NT2/D1 (cell line): ENCODE measurements at regions not wholly inside any gene's neighbourhood (a gene's known extent, or its start where the extent isn't known, plus 50 kb on each side); places are given as distances from the start of the nearest gene placed in this dataset.

Source experiments
- DNase-seq: peaks from one replicate; pipeline ENCODE4 v3.0.0-alpha.2; 2011; ENCODE audit warnings: low read depth, low spot score
- H3K27me3 ChIP-seq: 2 replicates; pipeline ENCODE4 v1.6.0; 2011; ENCODE audit warnings: mild to moderate bottlenecking; ENCODE audit not compliant: insufficient read length, insufficient read depth
- H3K36me3 ChIP-seq: 2 replicates; pipeline ENCODE4 v1.6.1; 2011; ENCODE audit warnings: mild to moderate bottlenecking, low read length, mixed read lengths; ENCODE audit not compliant: insufficient read depth, insufficient read length
- H3K4me1 ChIP-seq: 2 replicates; pipeline ENCODE4 v1.5.1; 2011; ENCODE audit not compliant: insufficient read depth, insufficient read length
- H3K4me3 ChIP-seq: 2 replicates; pipeline ENCODE4 v1.5.1; 2011; ENCODE audit warnings: low read depth; ENCODE audit not compliant: insufficient read length
- H3K9ac ChIP-seq: 2 replicates; pipeline ENCODE4 v1.6.0; 2011; ENCODE audit warnings: low read depth; ENCODE audit not compliant: insufficient read length
- H3K9me3 ChIP-seq: 2 replicates; pipeline ENCODE4 v1.5.1; 2011; ENCODE audit warnings: mild to moderate bottlenecking, low read length; ENCODE audit not compliant: insufficient read depth
- SUZ12 ChIP-seq: IDR thresholded peaks from 2 replicates; pipeline ENCODE4 v1.6.1; 2011; ENCODE audit not compliant: insufficient read length, insufficient read depth; ENCODE audit errors: extremely low read depth
- YY1 ChIP-seq: IDR thresholded peaks from 2 replicates; pipeline ENCODE4 v1.6.1; 2011; ENCODE audit not compliant: insufficient read length, insufficient read depth
- ZNF274 ChIP-seq: IDR thresholded peaks from 2 replicates; pipeline ENCODE4 v1.6.1; 2011; ENCODE audit warnings: mild to moderate bottlenecking, low read depth, low read length

DNA sequence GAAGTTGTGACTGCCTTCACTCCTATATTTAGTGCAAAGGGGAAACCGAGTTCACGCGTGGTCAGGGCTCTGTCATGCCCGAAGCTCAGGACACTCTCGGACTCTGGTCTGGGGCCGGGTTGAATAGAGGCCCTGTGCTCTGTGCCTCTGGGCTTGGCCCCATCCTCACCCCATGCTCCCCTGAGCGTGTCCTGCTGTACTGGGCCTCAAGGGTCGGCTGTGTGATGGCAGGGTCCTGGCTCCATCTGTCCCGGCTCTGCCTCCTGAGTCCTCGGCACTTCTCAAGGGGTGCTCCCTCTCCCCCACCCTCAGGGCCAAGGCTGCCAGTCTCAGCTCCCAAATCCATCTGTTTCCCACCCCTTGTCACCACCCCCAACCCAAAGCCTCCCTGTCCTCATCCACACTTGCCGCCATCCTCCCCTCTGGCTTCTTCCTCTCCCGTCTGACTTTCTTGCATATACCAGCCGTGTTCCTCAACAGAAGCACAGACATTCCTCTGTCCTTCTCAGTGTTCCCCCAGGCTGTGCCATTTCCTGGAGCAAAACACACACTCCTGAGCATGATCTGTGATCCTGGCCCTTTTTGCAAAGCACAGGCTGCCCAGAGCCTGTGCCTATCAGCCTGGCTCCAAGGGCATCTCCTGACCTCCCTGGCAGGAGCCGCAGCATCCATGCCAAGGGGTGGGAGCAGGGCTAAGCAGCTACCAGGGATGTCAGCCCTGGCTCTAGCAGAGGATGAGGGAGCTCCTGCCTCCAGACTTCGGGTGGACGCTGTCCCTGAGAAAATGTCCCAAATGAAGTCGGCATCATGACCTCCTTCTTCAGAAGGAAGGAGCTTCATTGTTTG is 64.2 kb upstream of the OTOS start:
- H3K4me1 ChIP-seq = peaks cover 15% of the 10 kb centered on the region
- no peak for DNase-seq
- H3K36me3 ChIP-seq = no peaks in the 10 kb centered on the region
- peaks cover 3% of the 10 kb centered on the region for H3K27me3 ChIP-seq
- H3K9ac ChIP-seq = no peak overlapping the region
- H3K4me3 ChIP-seq = no peak overlapping the region
- TF ChIP-seq YY1 (no peak), SUZ12 (no peak), ZNF274 (no peak)
- peaks cover 16% of the 10 kb centered on the region for H3K9me3 ChIP-seq

DNA sequence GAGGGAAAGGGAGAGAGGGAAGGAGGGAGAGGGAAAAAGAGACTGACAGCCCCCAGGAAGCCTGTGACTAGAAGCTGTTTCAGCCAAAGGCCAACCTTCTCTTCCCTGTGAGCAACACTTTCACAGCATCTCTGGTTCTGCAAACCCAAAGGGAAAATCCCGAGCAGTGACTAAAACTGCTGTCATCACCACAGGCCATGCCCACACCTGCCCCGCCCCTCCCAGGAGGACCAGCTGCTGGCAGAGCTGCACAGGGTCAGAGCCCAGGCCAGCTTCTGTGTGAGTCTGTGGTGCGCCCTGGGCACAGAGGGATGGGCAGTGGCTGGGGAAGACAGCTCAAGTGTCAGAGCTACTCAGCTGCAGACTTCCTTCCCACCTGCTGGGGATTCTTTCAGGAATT is 64.9 kb upstream of the OTOS start:
- H3K9ac ChIP-seq = no peak overlapping the region
- no peaks in the 10 kb centered on the region for H3K27me3 ChIP-seq
- DNase-seq = no peak
- H3K4me3 ChIP-seq = no peak overlapping the region
- H3K4me1 ChIP-seq = peaks cover 15% of the 10 kb centered on the region
- H3K36me3 ChIP-seq = no peaks in the 10 kb centered on the region
- H3K9me3 ChIP-seq = peaks cover 16% of the 10 kb centered on the region
- TF ChIP-seq SUZ12 (no peak), YY1 (no peak), ZNF274 (no peak)

DNA sequence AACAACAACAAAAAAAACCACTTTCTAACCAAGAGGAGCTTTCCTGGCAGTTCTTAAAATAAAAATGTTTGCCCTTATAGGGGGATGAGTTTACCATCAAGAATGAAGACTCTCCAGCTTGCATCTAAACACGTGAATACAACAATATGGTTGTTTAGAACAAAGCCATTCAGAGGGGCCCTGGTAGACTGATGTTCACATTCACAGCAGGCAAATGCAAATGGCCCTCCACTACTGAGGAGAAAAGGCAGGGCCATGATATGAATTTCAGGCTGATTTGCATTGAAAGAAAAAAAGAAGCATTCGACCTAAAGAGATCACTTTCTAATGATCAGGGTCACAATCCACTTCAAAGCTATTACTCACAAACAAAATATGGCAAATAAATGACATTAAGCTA is 65.3 kb upstream of the OTOS start:
- Histone ChIP-seq H3K9me3 (peaks cover 16% of the 10 kb centered on the region), H3K27me3 (no peaks in the 10 kb centered on the region), H3K4me3 (no peak overlapping the region), H3K9ac (no peak overlapping the region), H3K36me3 (no peaks in the 10 kb centered on the region), H3K4me1 (peaks cover 15% of the 10 kb centered on the region)
- TF ChIP-seq SUZ12 (no peak), ZNF274 (no peak), YY1 (no peak)
- DNase-seq = no peak

DNA sequence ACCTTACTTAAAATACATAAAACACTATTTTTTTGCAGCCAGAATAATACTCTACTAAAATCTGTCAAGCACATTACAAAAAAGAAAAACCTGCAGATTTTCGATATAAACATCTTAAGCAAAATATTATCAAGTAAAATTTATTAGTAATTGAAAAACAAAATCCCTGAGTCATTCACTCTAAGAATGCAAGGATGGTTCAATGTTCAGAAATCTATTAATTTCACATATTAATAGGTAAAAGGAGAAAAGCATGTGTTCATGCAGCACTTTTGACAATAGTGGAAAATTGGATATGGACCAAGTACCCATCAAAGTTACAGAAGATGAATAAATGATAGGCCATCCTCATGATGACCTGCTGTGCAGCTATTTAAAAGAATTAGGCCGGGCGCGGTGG is 66.2 kb upstream of the OTOS start:
- H3K9me3 ChIP-seq = peaks cover 16% of the 10 kb centered on the region
- no peaks in the 10 kb centered on the region for H3K36me3 ChIP-seq
- H3K4me1 ChIP-seq = peaks cover 15% of the 10 kb centered on the region
- no peak for DNase-seq
- no peak overlapping the region for H3K4me3 ChIP-seq
- H3K27me3 ChIP-seq = no peaks in the 10 kb centered on the region
- no peak for TF ChIP-seq ZNF274
- no peak for TF ChIP-seq SUZ12
- no peak for TF ChIP-seq YY1
- no peak overlapping the region for H3K9ac ChIP-seq

DNA sequence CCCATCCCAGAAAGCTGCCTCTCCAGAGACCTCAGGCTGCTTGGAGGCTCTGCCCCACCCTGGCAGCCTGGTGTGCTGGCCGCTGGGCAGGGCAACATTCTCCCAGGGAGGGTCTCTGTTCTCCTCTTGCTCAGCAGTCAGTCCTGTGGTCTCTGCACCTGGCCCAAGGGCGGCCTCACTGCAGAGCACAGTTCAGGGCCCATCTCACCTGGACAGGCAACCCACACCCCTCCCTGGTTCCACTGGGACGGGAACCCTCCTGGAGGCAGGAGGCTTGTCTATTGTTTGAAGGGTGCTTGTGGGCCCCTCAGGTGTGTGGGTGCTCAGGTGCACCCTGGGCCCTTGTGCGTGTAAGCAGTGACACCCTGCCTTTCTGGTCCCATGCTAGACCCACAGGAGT is 67.2 kb upstream of the OTOS start:
- Histone ChIP-seq H3K4me3 (no peak overlapping the region), H3K4me1 (peaks cover 15% of the 10 kb centered on the region), H3K9me3 (peaks cover 16% of the 10 kb centered on the region), H3K27me3 (no peaks in the 10 kb centered on the region), H3K9ac (no peak overlapping the region), H3K36me3 (no peaks in the 10 kb centered on the region)
- DNase-seq = no peak
- TF ChIP-seq ZNF274 (no peak), SUZ12 (no peak), YY1 (no peak)

DNA sequence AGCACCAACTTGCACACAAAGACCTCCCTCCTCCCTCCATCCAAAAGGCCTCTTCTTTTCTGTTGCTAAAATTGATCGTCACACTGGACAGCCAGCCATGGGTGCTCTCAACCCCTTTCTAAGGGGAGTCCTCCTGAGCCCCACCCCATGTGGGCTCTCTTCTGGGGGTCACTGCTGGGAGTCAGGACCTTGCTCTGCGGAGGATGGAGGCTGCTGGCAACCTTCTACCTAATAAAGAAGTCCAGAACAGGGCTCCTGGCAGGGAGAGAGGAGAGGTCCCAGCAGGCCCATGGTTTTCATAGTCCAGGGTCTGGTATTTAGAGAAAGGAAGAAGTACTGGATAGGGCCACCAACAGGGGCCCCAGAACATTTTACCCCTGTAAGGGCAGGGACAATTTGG is 67.6 kb upstream of the OTOS start:
- H3K27me3 ChIP-seq = no peaks in the 10 kb centered on the region
- DNase-seq = no peak

DNA sequence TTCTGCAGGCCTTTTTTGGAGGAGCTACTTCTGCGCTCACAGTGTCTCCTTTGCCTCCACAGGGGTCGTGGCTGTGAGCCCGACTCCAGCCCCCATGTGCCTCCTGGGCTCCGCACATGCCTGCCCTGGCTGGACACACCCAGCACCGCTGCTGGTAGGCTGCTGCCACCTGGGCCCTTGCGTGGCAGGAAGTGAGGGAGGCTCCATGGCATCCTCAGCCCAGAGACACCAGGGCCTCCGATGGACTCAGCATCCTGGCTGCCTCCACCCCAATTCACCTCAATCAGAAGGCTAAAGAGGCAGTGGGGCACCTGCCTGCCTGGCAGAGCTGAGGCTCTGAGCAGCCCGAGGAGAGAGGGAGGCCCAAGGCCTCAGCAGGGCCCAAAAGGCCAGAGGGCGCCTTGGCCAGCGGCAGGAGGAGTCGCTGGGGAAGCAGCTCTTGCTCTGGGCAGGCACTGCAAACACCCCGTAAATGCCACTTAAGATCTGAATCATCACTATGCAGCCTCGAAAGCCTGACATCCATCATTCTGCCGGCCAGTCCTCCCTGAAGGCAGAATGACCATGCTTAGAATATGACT is 68.3 kb upstream of the OTOS start:
- TF ChIP-seq SUZ12 (no peak), YY1 (no peak), ZNF274 (no peak)
- Histone ChIP-seq H3K4me3 (no peak overlapping the region), H3K27me3 (no peaks in the 10 kb centered on the region), H3K36me3 (no peaks in the 10 kb centered on the region), H3K9me3 (peaks cover 16% of the 10 kb centered on the region), H3K4me1 (peaks cover 16% of the 10 kb centered on the region), H3K9ac (no peak overlapping the region)
- DNase-seq = no peak

More for the DNA sequence above, 67.6 kb upstream of the OTOS start:
- peaks cover 16% of the 10 kb centered on the region for H3K9me3 ChIP-seq
- no peak overlapping the region for H3K4me3 ChIP-seq
- H3K36me3 ChIP-seq = no peaks in the 10 kb centered on the region
- H3K9ac ChIP-seq = no peak overlapping the region
- no peak for TF ChIP-seq ZNF274
- TF ChIP-seq SUZ12 = no peak
- no peak for TF ChIP-seq YY1
- peaks cover 15% of the 10 kb centered on the region for H3K4me1 ChIP-seq
